VCaP (cell line): ENCODE measurements at regions not wholly inside any gene's neighbourhood (a gene's known extent, or its start where the extent isn't known, plus 50 kb on each side); places are given as distances from the start of the nearest gene placed in this dataset.

Experiments used
- H3K27ac ChIP-seq: fragments of 450-650 bp; 2 replicates; pipeline ENCODE4 v1.5.1; 2017
- TF ChIP-seq, protein P1 (sequence below): fragments of 450-650 bp; conservative IDR thresholded peaks from 2 replicates; pipeline ENCODE4 v1.5.1; 2017; ENCODE audit warnings: mild to moderate bottlenecking, moderate library complexity

DNA sequence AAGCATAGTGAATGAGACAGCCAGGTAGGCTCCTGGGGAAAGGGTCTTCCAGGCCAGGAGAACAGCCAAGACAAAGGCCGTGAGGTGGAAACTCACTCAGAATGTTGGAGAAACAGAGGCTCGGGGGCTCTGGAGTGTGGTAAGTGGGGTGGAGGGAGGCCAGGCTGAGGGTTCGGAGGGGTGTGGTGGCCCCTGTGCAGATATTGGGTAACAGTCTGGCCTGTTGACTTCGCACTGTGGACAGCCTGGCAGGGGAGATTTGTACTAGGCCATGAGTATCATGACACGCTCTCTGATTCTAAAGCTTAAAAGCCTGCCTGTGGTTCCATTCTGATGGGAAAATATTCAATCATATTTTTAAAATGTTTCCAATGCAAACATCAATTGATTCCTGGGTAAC lies 239.3 kb downstream of the GADD45G start:
- H3K27ac ChIP-seq: peak overlapping the region; percentile 68
- TF ChIP-seq, protein P1, sequence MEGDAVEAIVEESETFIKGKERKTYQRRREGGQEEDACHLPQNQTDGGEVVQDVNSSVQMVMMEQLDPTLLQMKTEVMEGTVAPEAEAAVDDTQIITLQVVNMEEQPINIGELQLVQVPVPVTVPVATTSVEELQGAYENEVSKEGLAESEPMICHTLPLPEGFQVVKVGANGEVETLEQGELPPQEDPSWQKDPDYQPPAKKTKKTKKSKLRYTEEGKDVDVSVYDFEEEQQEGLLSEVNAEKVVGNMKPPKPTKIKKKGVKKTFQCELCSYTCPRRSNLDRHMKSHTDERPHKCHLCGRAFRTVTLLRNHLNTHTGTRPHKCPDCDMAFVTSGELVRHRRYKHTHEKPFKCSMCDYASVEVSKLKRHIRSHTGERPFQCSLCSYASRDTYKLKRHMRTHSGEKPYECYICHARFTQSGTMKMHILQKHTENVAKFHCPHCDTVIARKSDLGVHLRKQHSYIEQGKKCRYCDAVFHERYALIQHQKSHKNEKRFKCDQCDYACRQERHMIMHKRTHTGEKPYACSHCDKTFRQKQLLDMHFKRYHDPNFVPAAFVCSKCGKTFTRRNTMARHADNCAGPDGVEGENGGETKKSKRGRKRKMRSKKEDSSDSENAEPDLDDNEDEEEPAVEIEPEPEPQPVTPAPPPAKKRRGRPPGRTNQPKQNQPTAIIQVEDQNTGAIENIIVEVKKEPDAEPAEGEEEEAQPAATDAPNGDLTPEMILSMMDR: no peak

DNA sequence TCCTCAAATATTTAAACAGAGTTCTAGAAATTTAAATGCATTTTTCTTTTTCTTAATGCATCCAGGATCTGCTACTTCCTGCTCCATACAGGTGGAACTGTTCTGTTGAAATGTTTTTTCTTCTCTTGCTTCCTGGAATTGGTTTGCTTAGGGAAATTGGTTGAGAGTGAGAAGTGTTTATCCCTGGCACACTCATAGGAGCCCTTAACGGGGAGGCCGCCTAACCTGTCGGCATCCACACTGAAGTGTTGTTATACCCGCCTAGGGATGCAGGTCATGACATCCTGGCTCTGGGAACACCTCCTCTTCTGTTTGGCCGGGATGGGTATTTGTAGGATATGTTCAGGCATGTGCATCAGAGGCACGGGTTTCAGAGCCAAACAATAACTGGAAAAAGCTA lies 239.7 kb downstream of the GADD45G start:
- TF ChIP-seq, protein P1: no peak
- peak overlapping the region; percentile 68 for H3K27ac ChIP-seq

- peak overlapping the region; percentile 68 for H3K27ac ChIP-seq
- TF ChIP-seq, protein P1: no peak
Observed at GRCh38 chr9:89845321-89845720, 240.5 kb downstream of the GADD45G start.

DNA sequence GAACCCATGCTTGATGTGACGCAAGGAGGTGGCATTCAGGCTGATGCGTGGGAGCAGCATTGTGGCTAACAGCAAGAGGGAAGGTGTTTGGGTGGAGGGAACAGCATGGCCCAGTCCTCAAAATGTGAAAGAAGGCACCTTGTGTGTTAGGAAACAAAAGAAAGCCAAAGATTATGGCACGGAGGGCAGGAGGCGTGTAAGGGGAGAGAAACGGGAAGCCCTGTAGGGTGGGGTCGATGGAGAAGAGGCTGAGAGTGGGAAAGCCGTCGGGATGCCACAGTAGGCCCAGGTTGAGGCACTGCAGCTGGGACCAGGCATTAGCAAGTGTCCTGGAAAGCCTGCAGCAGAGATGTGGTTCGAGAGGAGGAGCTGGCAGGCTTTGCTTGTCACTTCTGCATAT lies 241.1 kb downstream of the GADD45G start:
- H3K27ac ChIP-seq: peak overlapping the region; percentile 68; the same call in 1 of the 2 replicates
- TF ChIP-seq, protein P1: no peak

DNA sequence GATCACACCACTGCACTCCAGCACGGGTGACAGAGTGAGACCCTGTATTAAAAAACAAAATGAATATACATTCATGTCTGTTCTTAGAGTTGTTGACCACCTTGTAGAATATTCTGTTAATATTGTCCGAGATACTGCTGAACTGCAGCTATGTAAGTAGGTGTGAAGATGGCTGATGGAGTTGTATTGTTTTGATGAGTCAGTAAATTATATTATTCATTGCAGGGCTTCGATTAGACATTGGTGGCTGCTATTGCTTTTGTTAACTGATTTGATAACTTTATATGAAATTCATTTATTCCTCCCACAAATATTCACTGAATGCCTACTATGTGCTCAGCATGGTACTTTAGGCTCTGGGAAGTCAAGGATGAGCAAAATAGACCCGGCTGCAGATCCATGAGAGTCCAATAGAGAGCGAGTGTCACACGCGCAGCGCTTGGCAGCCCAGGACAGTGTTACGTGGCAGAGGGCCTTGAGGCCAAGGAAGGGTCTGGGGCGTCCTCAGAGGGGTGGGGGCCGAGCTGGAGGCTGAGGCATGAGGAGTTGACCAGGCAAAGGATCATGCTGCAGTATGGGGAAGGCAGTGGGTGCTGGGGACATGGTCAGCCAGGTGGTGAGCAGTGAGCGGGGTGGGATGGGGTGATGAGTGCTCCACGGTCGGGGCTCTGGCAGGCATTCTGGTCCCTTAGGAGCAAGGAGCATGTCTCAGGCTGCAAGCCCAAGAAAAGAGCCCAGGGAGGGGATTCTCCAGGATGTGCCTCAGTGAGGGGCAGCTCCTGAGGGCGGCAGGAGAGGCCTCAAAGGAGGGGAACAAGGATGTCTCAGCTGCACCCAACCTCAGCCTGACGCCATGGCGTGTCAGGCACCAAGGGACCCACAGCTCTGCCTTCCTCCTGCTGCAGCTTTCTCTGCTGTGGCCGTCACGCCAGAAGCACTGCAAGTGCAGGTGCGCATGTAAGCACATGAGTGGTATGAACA lies 243.5 kb downstream of the GADD45G start:
- TF ChIP-seq, protein P1: no peak
- H3K27ac ChIP-seq: peak overlapping the region; percentile 87; the same call in 1 of the 2 replicates

DNA sequence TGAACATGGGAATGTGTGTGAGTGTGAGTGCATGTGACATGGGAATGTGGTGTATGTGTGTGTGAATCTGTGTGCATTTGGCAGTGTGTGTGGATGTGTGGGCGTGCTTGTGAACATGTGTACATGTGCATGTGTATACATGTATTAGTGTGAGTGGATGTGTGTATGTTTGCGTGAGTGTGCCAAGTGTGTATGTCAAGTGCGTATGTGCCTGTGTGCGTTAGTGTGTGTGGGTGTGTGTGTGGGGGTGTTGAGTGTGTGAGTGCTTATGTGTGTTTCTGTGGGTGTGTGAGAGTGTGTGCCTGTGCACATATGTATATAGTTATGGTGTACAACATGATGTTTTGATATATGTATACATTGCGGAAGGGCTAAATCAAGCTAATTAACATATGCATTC lies 244.3 kb downstream of the GADD45G start:
- TF ChIP-seq, protein P1: no peak
- peak overlapping the region; percentile 87 for H3K27ac ChIP-seq

DNA sequence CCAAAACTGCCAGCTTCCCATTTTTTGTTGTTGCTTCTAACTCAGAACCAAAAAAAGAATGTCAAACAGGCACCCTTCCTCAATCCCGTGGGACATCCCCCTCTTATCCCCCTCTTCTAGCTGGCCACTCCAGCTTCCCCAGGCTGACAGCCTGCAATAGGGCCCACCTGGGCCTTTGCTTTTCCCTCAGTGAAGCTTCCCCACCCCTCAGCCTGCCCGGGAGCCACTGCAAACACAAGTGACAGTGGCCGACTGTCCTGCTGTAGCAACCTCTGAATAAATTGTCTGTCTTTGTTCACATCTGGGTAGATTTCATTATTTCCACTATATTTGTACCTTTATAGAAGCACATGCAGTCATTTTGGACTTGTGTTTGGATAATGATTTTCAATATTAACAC lies 245.3 kb downstream of the GADD45G start:
- TF ChIP-seq, protein P1: no peak
- peak overlapping the region; percentile 87 for H3K27ac ChIP-seq
